ENCODE measurements at regions not wholly inside any gene's neighbourhood (a gene's known extent, or its start where the extent isn't known, plus 50 kb on each side); places are given as distances from the start of the nearest gene placed in this dataset.
"Not testable (repeated sequence)": the region's sequence is repeated elsewhere in the genome, so short reads cannot be mapped to it uniquely, and the experiment has no call there.

DNA sequence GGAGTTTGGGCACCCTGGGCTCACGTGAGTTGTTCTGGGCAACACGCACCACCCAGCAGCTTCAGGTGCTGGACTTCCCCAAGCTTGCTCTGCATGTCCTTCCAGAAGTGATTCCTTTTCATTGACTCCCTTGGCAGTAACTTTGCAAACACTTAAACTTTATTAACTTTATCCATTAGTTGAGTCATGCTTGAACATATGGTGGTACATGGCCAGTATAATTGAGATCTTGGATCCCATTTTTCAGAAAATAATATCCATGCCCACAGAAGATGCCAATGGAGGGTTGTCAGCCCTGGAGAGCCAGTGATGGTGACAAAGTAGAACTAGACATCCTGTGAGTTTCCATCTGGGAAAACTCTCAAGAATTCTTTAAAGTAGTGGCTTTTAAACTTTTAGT lies 144.2 kb downstream of the COPS8 start:
- H3K27ac Mint-ChIP-seq = no peak overlapping the region
- ATAC-seq = no peak
- H3K4me3 Mint-ChIP-seq = no peak overlapping the region
- no peaks in the 10 kb centered on the region for H3K4me1 Mint-ChIP-seq
- H3K9me3 Mint-ChIP-seq = no peaks in the 10 kb centered on the region
- H3K36me3 Mint-ChIP-seq = no peaks in the 10 kb centered on the region
- H3K27me3 Mint-ChIP-seq = peaks cover 25% of the 10 kb centered on the region

- H3K9me3 Mint-ChIP-seq = no peaks in the 10 kb centered on the region
- H3K4me1 Mint-ChIP-seq = no peaks in the 10 kb centered on the region
- no peak for ATAC-seq
- H3K4me3 Mint-ChIP-seq = no peak overlapping the region
- H3K27ac Mint-ChIP-seq = no peak overlapping the region
- H3K27me3 Mint-ChIP-seq = peaks cover 25% of the 10 kb centered on the region
- H3K36me3 Mint-ChIP-seq = no peaks in the 10 kb centered on the region
Measured at GRCh38 chr2:237230355-237230754, 144.7 kb downstream of the COPS8 start.

DNA sequence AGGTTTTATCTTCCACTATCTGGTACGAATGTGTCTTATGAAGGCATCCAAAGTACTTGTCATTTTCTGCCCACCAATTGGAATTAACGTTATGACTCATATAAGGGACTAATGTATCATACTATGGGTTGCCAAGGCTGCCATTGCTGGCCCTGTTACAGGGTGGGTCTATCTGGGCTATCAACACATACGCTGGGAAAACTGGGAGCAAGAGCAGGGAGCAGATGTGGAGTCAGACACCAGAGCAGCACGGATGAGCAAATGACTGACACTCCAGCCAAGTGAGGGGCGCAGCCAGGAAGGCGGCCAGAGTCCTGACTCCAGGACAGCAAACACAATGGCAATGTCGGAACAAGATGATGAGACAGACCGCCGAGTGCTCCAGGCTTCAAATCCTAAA lies 145.9 kb downstream of the COPS8 start:
- ATAC-seq = no peak
- Mint-ChIP-seq H3K27ac (no peak overlapping the region), H3K36me3 (no peaks in the 10 kb centered on the region), H3K9me3 (no peaks in the 10 kb centered on the region), H3K4me1 (no peaks in the 10 kb centered on the region), H3K4me3 (no peak overlapping the region), H3K27me3 (peaks cover 25% of the 10 kb centered on the region)

DNA sequence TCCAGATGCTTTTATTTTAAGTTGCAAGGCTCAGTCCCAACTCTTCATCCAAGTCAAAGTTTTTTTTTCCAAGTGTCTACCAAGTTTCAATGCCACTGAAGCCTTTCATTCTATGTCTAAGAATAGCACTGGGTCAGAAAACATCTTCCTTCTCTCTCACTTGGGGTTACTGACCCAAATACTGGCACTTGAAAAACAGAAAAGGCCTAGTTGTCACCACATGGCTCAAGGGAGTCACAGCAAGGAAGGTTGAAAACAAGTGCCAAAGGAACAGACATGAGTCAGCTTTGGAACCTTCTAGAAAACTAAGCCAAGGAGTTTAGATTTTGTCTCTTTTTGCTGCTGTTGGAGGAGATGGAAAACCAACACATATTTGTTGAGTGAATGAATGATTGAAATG lies 146.5 kb downstream of the COPS8 start:
- Mint-ChIP-seq H3K4me1 (no peaks in the 10 kb centered on the region), H3K27me3 (peaks cover 25% of the 10 kb centered on the region), H3K27ac (no peak overlapping the region), H3K4me3 (no peak overlapping the region), H3K36me3 (no peaks in the 10 kb centered on the region), H3K9me3 (no peaks in the 10 kb centered on the region)
- no peak for ATAC-seq

GRCh38 chr2:237234268-237234667 lies 148.6 kb downstream of the COPS8 start:
- no peaks in the 10 kb centered on the region for H3K4me1 Mint-ChIP-seq
- H3K4me3 Mint-ChIP-seq = no peak overlapping the region
- ATAC-seq = no peak
- no peaks in the 10 kb centered on the region for H3K36me3 Mint-ChIP-seq
- peaks cover 17% of the 10 kb centered on the region for H3K27me3 Mint-ChIP-seq
- H3K9me3 Mint-ChIP-seq = no peaks in the 10 kb centered on the region
- no peak overlapping the region for H3K27ac Mint-ChIP-seq

GRCh38 chr2:237235383-237236095 lies 149.8 kb downstream of the COPS8 start:
- no peaks in the 10 kb centered on the region for H3K36me3 Mint-ChIP-seq
- H3K27ac Mint-ChIP-seq = no peak overlapping the region
- no peaks in the 10 kb centered on the region for H3K9me3 Mint-ChIP-seq
- no peaks in the 10 kb centered on the region for H3K4me1 Mint-ChIP-seq
- ATAC-seq = no peak
- H3K27me3 Mint-ChIP-seq = peaks cover 17% of the 10 kb centered on the region
- H3K4me3 Mint-ChIP-seq = no peak overlapping the region

GRCh38 chr2:237236188-237236587 lies 150.5 kb downstream of the COPS8 start:
- Mint-ChIP-seq H3K36me3 (no peaks in the 10 kb centered on the region), H3K4me3 (no peak overlapping the region), H3K4me1 (no peaks in the 10 kb centered on the region), H3K27ac (no peak overlapping the region), H3K9me3 (no peaks in the 10 kb centered on the region), H3K27me3 (peaks cover 16% of the 10 kb centered on the region)
- no peak for ATAC-seq

DNA sequence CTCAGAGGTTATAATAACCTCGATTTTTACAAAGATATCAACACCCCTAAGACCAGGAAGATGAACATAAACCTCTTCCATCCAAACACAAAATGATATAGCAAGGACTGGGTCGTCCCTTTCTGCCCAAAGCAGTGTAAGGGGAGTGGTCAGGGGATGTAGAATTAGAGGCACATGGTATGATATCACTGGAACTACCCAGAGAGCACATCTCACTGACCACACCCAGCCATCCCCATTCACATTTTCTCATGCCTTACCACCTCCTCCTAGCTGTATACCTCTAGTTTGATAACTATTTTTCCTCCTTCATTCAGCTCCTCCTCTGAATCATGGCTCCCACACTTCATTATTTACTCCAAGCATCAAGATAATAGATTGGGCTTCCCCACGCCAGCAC lies 152.6 kb downstream of the COPS8 start:
- peaks cover 1% of the 10 kb centered on the region for H3K9me3 Mint-ChIP-seq
- H3K27me3 Mint-ChIP-seq = no peaks in the 10 kb centered on the region
- no peak for ATAC-seq
- no peak overlapping the region for H3K27ac Mint-ChIP-seq
- H3K36me3 Mint-ChIP-seq = no peaks in the 10 kb centered on the region
- no peak overlapping the region for H3K4me3 Mint-ChIP-seq
- no peaks in the 10 kb centered on the region for H3K4me1 Mint-ChIP-seq

- Mint-ChIP-seq H3K27ac (no peak overlapping the region), H3K36me3 (no peaks in the 10 kb centered on the region), H3K9me3 (peaks cover 3% of the 10 kb centered on the region), H3K4me3 (no peak overlapping the region), H3K27me3 (no peaks in the 10 kb centered on the region), H3K4me1 (no peaks in the 10 kb centered on the region)
- no peak for ATAC-seq
Measured at GRCh38 chr2:237240252-237240651, 154.6 kb downstream of the COPS8 start.

DNA sequence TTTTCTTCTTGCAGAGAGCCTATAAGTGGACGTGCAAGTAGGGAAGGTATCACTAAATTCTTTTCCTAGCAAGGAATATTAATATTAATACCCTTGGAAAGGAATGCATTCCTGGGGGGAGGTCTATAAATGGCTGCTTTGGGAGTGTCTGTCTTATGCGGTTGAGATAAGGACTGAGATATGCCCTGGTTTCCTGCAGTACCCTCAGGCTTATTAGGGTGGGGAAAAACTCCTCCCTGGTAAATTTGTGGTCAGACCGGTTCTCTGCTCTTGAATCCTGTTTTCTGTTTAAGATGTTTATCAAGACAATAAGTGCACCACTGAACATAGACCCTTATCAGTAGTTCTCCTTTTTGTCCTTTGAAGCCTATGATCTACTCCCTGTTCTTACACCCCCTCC lies 155.2 kb downstream of the COPS8 start:
- H3K27me3 Mint-ChIP-seq, H3K4me1 Mint-ChIP-seq, H3K9me3 Mint-ChIP-seq, H3K4me3 Mint-ChIP-seq, H3K36me3 Mint-ChIP-seq, H3K27ac Mint-ChIP-seq, ATAC-seq: not testable (repeated sequence)

DNA sequence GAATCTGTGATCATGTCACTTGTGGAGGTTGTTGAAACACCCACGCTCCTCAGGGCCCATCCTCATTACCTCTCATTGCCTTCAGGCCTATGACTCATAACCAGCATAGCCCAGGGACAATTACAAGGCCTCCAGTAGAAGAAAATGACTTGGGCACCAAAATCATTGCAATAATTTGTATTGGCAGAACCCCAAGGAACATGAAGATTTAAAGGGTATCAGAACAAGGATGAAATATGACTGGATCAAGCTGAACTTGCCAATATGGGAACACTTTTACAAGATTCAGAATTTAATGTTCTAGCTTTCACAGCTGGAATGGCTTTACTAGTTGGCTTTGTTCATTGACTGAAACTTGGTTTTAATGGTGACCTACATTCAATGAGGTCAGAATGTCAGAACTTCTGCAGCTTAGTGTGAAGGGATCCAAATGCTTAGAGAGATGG lies 156.4 kb downstream of the COPS8 start:
- H3K27ac Mint-ChIP-seq = no peak overlapping the region
- ATAC-seq = no peak
- no peaks in the 10 kb centered on the region for H3K4me1 Mint-ChIP-seq
- H3K27me3 Mint-ChIP-seq = no peaks in the 10 kb centered on the region
- no peaks in the 10 kb centered on the region for H3K36me3 Mint-ChIP-seq
- no peak overlapping the region for H3K4me3 Mint-ChIP-seq
- peaks cover 3% of the 10 kb centered on the region for H3K9me3 Mint-ChIP-seq

- H3K36me3 Mint-ChIP-seq = no peaks in the 10 kb centered on the region
- H3K27me3 Mint-ChIP-seq = no peaks in the 10 kb centered on the region
- no peak overlapping the region for H3K27ac Mint-ChIP-seq
- H3K4me1 Mint-ChIP-seq = no peaks in the 10 kb centered on the region
- ATAC-seq = no peak
- H3K9me3 Mint-ChIP-seq = peaks cover 3% of the 10 kb centered on the region
- no peak overlapping the region for H3K4me3 Mint-ChIP-seq
Measured at GRCh38 chr2:237243487-237243886, 157.8 kb downstream of the COPS8 start.

GRCh38 chr2:237244178-237244577 lies 158.5 kb downstream of the COPS8 start:
- Mint-ChIP-seq H3K36me3 (no peaks in the 10 kb centered on the region), H3K4me3 (no peak overlapping the region), H3K4me1 (no peaks in the 10 kb centered on the region), H3K27me3 (no peaks in the 10 kb centered on the region), H3K9me3 (peaks cover 3% of the 10 kb centered on the region), H3K27ac (no peak overlapping the region)
- ATAC-seq = no peak

DNA sequence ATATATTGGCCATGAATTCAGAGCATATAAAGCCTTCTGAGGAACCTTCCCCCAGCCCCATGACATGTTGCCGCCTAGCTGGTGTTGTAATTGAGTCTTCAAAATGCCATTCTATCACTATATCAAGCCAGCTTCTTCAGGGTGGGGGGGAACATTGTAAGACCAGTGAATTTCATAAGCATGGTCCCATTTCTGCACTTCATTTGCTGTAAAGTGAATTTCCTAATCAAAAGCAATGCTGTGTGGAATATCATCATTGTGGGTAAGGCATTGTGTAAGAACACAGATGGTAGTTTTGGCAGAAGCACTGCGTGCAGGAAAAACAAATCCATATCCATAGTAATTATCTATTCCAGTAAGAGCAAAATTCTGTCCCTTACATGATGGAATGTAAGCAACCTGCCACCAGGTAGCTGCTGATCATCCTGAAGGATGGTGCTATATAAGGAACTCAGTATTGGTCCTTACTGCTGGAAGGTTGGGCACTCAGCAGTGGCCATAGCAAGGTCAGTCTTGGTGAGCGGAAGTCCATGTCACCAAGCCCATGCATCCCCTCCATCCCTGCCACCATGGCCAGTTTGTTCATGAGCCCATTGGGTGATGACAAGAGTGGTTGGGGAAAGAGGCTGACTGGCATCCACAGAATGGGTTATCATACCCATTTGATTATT lies 159.4 kb downstream of the COPS8 start:
- H3K4me1 Mint-ChIP-seq = no peaks in the 10 kb centered on the region
- H3K27ac Mint-ChIP-seq = no peak overlapping the region
- H3K36me3 Mint-ChIP-seq = no peaks in the 10 kb centered on the region
- no peaks in the 10 kb centered on the region for H3K27me3 Mint-ChIP-seq
- H3K4me3 Mint-ChIP-seq = no peak overlapping the region
- peaks cover 3% of the 10 kb centered on the region for H3K9me3 Mint-ChIP-seq
- ATAC-seq = no peak

DNA sequence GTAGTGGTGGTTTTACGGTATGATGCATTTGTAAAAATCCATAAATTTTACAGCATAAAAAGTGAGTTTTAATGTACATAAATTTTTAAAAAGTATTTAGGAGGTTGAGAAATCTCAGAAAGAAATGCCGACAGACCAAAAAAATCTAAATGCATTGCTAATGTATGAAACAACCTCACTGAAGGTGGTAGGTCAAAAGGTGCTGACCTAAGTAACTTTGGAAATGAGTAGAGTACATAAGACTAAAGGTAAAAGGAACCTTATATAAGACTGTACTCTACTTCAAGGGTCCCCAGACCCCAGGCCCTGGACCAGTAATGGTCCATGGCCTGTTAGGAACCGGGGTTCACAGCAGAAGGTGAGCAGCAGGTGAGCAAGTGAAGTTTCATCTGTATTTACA lies 163.4 kb downstream of the COL6A3 start:
- H3K27ac Mint-ChIP-seq = no peak overlapping the region
- no peaks in the 10 kb centered on the region for H3K9me3 Mint-ChIP-seq
- no peaks in the 10 kb centered on the region for H3K4me1 Mint-ChIP-seq
- H3K36me3 Mint-ChIP-seq = no peaks in the 10 kb centered on the region
- no peak for ATAC-seq
- no peaks in the 10 kb centered on the region for H3K27me3 Mint-ChIP-seq
- H3K4me3 Mint-ChIP-seq = no peak overlapping the region

DNA sequence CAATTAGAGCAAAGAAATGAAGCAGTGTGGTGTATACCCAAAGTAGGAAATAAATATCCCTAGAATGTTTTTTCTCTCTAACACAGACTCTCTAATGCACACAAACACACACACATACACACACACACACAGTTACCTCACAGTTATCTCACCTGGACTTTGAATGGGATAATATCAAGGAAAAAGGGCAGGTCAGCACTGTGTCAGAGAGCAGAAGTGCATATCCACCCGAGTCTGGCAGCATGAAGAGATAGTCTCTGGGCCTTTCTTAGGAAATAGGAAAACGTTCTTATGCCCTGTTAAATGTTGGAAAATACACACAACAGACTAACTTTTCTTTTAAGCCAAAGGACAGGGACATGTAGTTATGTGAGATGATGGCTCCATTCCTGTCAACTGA lies 162.0 kb downstream of the COL6A3 start:
- peaks cover 9% of the 10 kb centered on the region for H3K27me3 Mint-ChIP-seq
- ATAC-seq = no peak
- no peaks in the 10 kb centered on the region for H3K9me3 Mint-ChIP-seq
- H3K4me1 Mint-ChIP-seq = no peaks in the 10 kb centered on the region
- H3K27ac Mint-ChIP-seq = no peak overlapping the region
- no peaks in the 10 kb centered on the region for H3K36me3 Mint-ChIP-seq
- no peak overlapping the region for H3K4me3 Mint-ChIP-seq

Data from stimulated activated memory B cell treated with anti-CD40 and anti-IgM and Interleukin-4, amounts not matched to agents 10 μg/mL and 1 μg/mL and 100 μg/mL, for 72 hours (primary cell).